GM23338 (cell line): ENCODE measurements at regions not wholly inside any gene's neighbourhood (a gene's known extent, or its start where the extent isn't known, plus 50 kb on each side); places are given as distances from the start of the nearest gene placed in this dataset.

Source experiments
- ATAC-seq: fragments of 200-7000 bp; cut with Tn5 transposase; 3 replicates; pipeline ENCODE4 v1.9.1; 2020
- DNase-seq: peaks from one replicate; pipeline ENCODE4 v3.0.0-alpha.2; 2015; ENCODE audit warnings: low spot score
- H2AFZ ChIP-seq: fragments of 200-600 bp; sonication (generic); 2 replicates; pipeline ENCODE4 v1.8.0; 2016; ENCODE audit warnings: antibody characterized with exemption, mild to moderate bottlenecking, moderate library complexity
- H3F3A ChIP-seq: fragments of 200-600 bp; sonication (generic); replicated peaks from 2 replicates; pipeline ENCODE4 v1.8.0; 2017; ENCODE audit warnings: antibody characterized with exemption, mixed run types, low read depth
- H3K27ac ChIP-seq: fragments of 200-600 bp; sonication (generic); 2 replicates; pipeline ENCODE4 v1.6.1; 2016; ENCODE audit warnings: low read depth
- H3K27me3 ChIP-seq: fragments of 200-600 bp; sonication (generic); 2 replicates; pipeline ENCODE4 v1.8.0; 2016; ENCODE audit warnings: mild to moderate bottlenecking, mixed run types, moderate library complexity; ENCODE audit not compliant: insufficient read depth
- H3K36me3 ChIP-seq: fragments of 200-600 bp; sonication (generic); 2 replicates; pipeline ENCODE4 v1.8.0; 2016; ENCODE audit warnings: mild to moderate bottlenecking; ENCODE audit not compliant: insufficient read depth
- H3K4me1 ChIP-seq: fragments of 200-600 bp; sonication (generic); 2 replicates; pipeline ENCODE4 v1.8.0; 2016; ENCODE audit warnings: mild to moderate bottlenecking, moderate library complexity; ENCODE audit not compliant: insufficient read depth
- H3K4me2 ChIP-seq: fragments of 200-600 bp; sonication (generic); 2 replicates; pipeline ENCODE4 v1.7.1; 2017; ENCODE audit warnings: mixed run types
- H3K4me3 ChIP-seq: fragments of 200-600 bp; sonication (generic); 2 replicates; pipeline ENCODE4 v1.6.1; 2016; ENCODE audit warnings: mixed run types
- H3K79me2 ChIP-seq: fragments of 200-600 bp; sonication (generic); replicated peaks from 2 replicates; pipeline ENCODE4 v1.8.0; 2017; ENCODE audit warnings: mild to moderate bottlenecking; ENCODE audit not compliant: insufficient read depth
- H3K9me2 ChIP-seq: fragments of 200-600 bp; sonication (generic); 2 replicates; pipeline ENCODE4 v1.8.0; 2017; ENCODE audit not compliant: insufficient read depth
- H4K20me1 ChIP-seq: fragments of 200-600 bp; sonication (generic); replicated peaks from 2 replicates; pipeline ENCODE4 v1.8.0; 2017; ENCODE audit warnings: mild to moderate bottlenecking; ENCODE audit not compliant: insufficient read depth
- H3K27ac Mint-ChIP-seq: 2 replicates; pipeline ENCODE4 v1.8.0; 2020; ENCODE audit warnings: inconsistent platforms, mild to moderate bottlenecking, moderate library complexity, mixed read lengths
- H3K27me3 Mint-ChIP-seq: 3 replicates; pipeline ENCODE4 v1.8.0; 2022; ENCODE audit warnings: low read depth, mild to moderate bottlenecking, moderate library complexity, mixed read lengths, inconsistent platforms; ENCODE audit not compliant: insufficient read depth, poor library complexity
- H3K36me3 Mint-ChIP-seq: 3 replicates; pipeline ENCODE4 v1.8.0; 2021; ENCODE audit warnings: low read depth, mild to moderate bottlenecking, inconsistent platforms, moderate library complexity, mixed read lengths
- H3K4me1 Mint-ChIP-seq: 3 replicates; pipeline ENCODE4 v1.8.0; 2020; ENCODE audit warnings: mild to moderate bottlenecking, inconsistent platforms, mixed read lengths
- H3K4me3 Mint-ChIP-seq: 3 replicates; pipeline ENCODE4 v1.8.0; 2021; ENCODE audit warnings: moderate library complexity, mild to moderate bottlenecking, inconsistent platforms, mixed read lengths
- H3K9me3 Mint-ChIP-seq: 3 replicates; pipeline ENCODE4 v1.8.0; 2020; ENCODE audit warnings: moderate library complexity, mild to moderate bottlenecking, inconsistent platforms, mixed read lengths
- CREB1 ChIP-seq: fragments of 250-450 bp; sonication (Bioruptor Pico); IDR thresholded peaks from 2 replicates; pipeline ENCODE4 v1.5.0; 2020; ENCODE audit warnings: low read depth, mild to moderate bottlenecking, moderate library complexity
- CTCF ChIP-seq, 2 experiments: fragments of 200-600 bp in 1 of 2; sonication (generic) in 1 of 2; conservative IDR thresholded peaks; 2 replicates each; pipeline versions ENCODE4 v1.5.1 to v1.6.1; 2016 to 2017; ENCODE audit warnings: antibody characterized with exemption in 2 of 2, low read depth in 2 of 2, mild to moderate bottlenecking in 2 of 2, moderate library complexity in 1 of 2
- EZH2 ChIP-seq: fragments of 200-600 bp; sonication (generic); IDR thresholded peaks from one replicate; pipeline ENCODE4 v1.8.0; 2017; ENCODE audit warnings: antibody characterized with exemption, mild to moderate bottlenecking, low read depth; ENCODE audit not compliant: unreplicated experiment
- EZH2phosphoT487 ChIP-seq: fragments of 200-600 bp; sonication (generic); IDR thresholded peaks from one replicate; pipeline ENCODE4 v1.8.1; 2018; ENCODE audit warnings: antibody characterized with exemption; ENCODE audit not compliant: unreplicated experiment
- JUNB ChIP-seq: IDR thresholded peaks from one replicate; pipeline ENCODE4 v1.6.1; 2016; ENCODE audit warnings: antibody characterized with exemption; ENCODE audit not compliant: unreplicated experiment
- NANOG ChIP-seq: IDR thresholded peaks from 2 replicates; pipeline ENCODE4 v1.6.1; 2016; ENCODE audit warnings: antibody characterized with exemption, borderline replicate concordance
- POLR2AphosphoS5 ChIP-seq: IDR thresholded peaks from 2 replicates; pipeline ENCODE4 v1.6.1; 2016; ENCODE audit warnings: antibody characterized with exemption, low read depth
- REST ChIP-seq: IDR thresholded peaks from one replicate; pipeline ENCODE4 v1.6.1; 2018; ENCODE audit warnings: antibody characterized with exemption; ENCODE audit not compliant: unreplicated experiment
- STAT1 ChIP-seq: IDR thresholded peaks from one replicate; pipeline ENCODE4 v1.6.1; 2016; ENCODE audit warnings: antibody characterized with exemption; ENCODE audit not compliant: unreplicated experiment
- ZNF114 ChIP-seq: fragments of 250-450 bp; sonication (Bioruptor Pico); IDR thresholded peaks from 2 replicates; pipeline ENCODE4 v1.5.0; 2020; ENCODE audit warnings: mild to moderate bottlenecking, moderate library complexity
- ZNF331 ChIP-seq: fragments of 250-450 bp; sonication (Bioruptor Pico); IDR thresholded peaks from 2 replicates; pipeline ENCODE4 v1.5.0; 2020; ENCODE audit warnings: low read depth, mild to moderate bottlenecking, moderate library complexity
- TF ChIP-seq, protein P1 (sequence below): IDR thresholded peaks from 2 replicates; pipeline ENCODE4 v1.6.1; 2016; ENCODE audit warnings: antibody characterized with exemption

GRCh38 chr12:84550518-84550917 is 362.1 kb downstream of the SLC6A15 start:
- ATAC-seq = no peak
- TF ChIP-seq CREB1 (CRISPR knock-in tag) = no peak
- TF ChIP-seq JUNB = no peak
- no peak for TF ChIP-seq POLR2AphosphoS5
- no peak for TF ChIP-seq EZH2phosphoT487
- no peak for TF ChIP-seq ZNF114 (CRISPR knock-in tag)
- no peak for TF ChIP-seq CTCF (conservative IDR thresholded peaks at IDR 0.05; ENCODE audit: low read depth in 2 of 2)
- TF ChIP-seq, protein P1, sequence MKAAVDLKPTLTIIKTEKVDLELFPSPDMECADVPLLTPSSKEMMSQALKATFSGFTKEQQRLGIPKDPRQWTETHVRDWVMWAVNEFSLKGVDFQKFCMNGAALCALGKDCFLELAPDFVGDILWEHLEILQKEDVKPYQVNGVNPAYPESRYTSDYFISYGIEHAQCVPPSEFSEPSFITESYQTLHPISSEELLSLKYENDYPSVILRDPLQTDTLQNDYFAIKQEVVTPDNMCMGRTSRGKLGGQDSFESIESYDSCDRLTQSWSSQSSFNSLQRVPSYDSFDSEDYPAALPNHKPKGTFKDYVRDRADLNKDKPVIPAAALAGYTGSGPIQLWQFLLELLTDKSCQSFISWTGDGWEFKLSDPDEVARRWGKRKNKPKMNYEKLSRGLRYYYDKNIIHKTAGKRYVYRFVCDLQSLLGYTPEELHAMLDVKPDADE = no peak
- TF ChIP-seq ZNF331 (CRISPR knock-in tag) = no peak
- TF ChIP-seq REST = no peak
- no peak for TF ChIP-seq STAT1
- Mint-ChIP-seq H3K27ac (no peak overlapping the region), H3K4me1 (no peaks in the 10 kb centered on the region), H3K36me3 (no peaks in the 10 kb centered on the region), H3K27me3 (no peaks in the 10 kb centered on the region), H3K9me3 (no peaks in the 10 kb centered on the region), H3K4me3 (no peak overlapping the region)
- no peaks in the 10 kb centered on the region for H3K79me2 ChIP-seq
- H3K4me3 ChIP-seq = no peak overlapping the region
- H3K36me3 ChIP-seq = no peaks in the 10 kb centered on the region
- H3K27me3 ChIP-seq = no peaks in the 10 kb centered on the region
- no peaks in the 10 kb centered on the region for H3K4me1 ChIP-seq
- DNase-seq = no peak
- H3K4me2 ChIP-seq = no peak overlapping the region
- no peaks in the 10 kb centered on the region for H4K20me1 ChIP-seq
- H2AFZ ChIP-seq = no peak overlapping the region; the same call in 1 of the 2 replicates
- no peak overlapping the region for H3K27ac ChIP-seq
- no peaks in the 10 kb centered on the region for H3F3A ChIP-seq
- H3K9me2 ChIP-seq = no peaks in the 10 kb centered on the region

DNA sequence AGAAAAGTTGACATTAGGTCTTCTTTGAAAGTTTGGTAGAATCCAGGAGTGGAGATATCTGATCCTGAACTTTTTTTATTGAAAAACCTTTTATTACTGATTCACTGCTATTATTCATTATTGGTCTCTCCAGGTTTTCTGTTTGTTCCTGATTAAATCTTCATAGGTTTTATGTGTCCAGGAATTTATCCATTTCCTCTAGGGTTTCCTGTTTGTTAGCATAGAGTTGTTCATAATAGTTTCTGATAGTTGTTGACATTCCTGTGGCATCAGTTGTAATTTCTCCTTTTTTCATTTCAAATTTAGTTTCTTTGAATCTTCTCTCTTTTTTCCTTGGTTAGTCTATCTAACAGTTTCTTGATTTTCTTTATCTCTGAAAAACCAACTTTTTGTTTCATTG is 370.3 kb downstream of the SLC6A15 start:
- Histone ChIP-seq H3K9me2 (no peaks in the 10 kb centered on the region), H3F3A (no peaks in the 10 kb centered on the region), H3K36me3 (no peaks in the 10 kb centered on the region), H4K20me1 (no peaks in the 10 kb centered on the region), H3K27ac (no peak overlapping the region), H3K4me2 (no peak overlapping the region), H3K27me3 (no peaks in the 10 kb centered on the region), H3K4me1 (no peaks in the 10 kb centered on the region), H3K4me3 (no peak overlapping the region), H3K79me2 (no peaks in the 10 kb centered on the region), H2AFZ (no peak overlapping the region)
- no peak overlapping the region for H3K27ac Mint-ChIP-seq
- no peaks in the 10 kb centered on the region for H3K36me3 Mint-ChIP-seq
- ATAC-seq (no peak), DNase-seq (no peak)
- no peaks in the 10 kb centered on the region for H3K4me1 Mint-ChIP-seq
- no peaks in the 10 kb centered on the region for H3K27me3 Mint-ChIP-seq
- H3K9me3 Mint-ChIP-seq = no peaks in the 10 kb centered on the region
- no peak overlapping the region for H3K4me3 Mint-ChIP-seq
- TF ChIP-seq EZH2 (no peak), NANOG (no peak)
